Dermis blood vessel endothelial cell (primary cell): ENCODE measurements at regions not wholly inside any gene's neighbourhood (a gene's known extent, or its start where the extent isn't known, plus 50 kb on each side); places are given as distances from the start of the nearest gene placed in this dataset.
"Not testable (repeated sequence)": the region's sequence is repeated elsewhere in the genome, so short reads cannot be mapped to it uniquely, and the experiment has no call there.

ENCODE experiments used
- DNase-seq: peaks from one replicate; pipeline ENCODE4 v3.0.0; 2010

- no peak for DNase-seq
Observed at GRCh38 chr3:59247402-59247841, 197.6 kb upstream of the CFAP20DC start.

- no peak for DNase-seq
Observed at GRCh38 chr3:59246719-59247401, 197.0 kb upstream of the CFAP20DC start.

GRCh38 chr3:59245859-59246501 is 196.2 kb upstream of the CFAP20DC start:
- DNase-seq, result no peak

- no peak for DNase-seq
Observed at GRCh38 chr3:59245300-59245858, 195.6 kb upstream of the CFAP20DC start.

GRCh38 chr3:59244343-59244742 is 194.5 kb upstream of the CFAP20DC start:
- DNase-seq, result no peak

GRCh38 chr3:59243476-59243875 is 193.7 kb upstream of the CFAP20DC start:
- no peak for DNase-seq

GRCh38 chr3:59240666-59241255 is 190.9 kb upstream of the CFAP20DC start:
- peak; percentile 4 for DNase-seq

- no peak for DNase-seq
Observed at GRCh38 chr3:59237121-59237520, 187.3 kb upstream of the CFAP20DC start.

GRCh38 chr3:59235634-59236012 is 185.8 kb upstream of the CFAP20DC start:
- no peak for DNase-seq

GRCh38 chr3:59234884-59235633 is 185.2 kb upstream of the CFAP20DC start:
- DNase-seq, result no peak

- DNase-seq, result not testable (repeated sequence)
Observed at GRCh38 chr3:59230379-59230778, 180.6 kb upstream of the CFAP20DC start.

- DNase-seq, result no peak
Observed at GRCh38 chr3:59213860-59214259, 164.0 kb upstream of the CFAP20DC start.

- DNase-seq, result peak; percentile 48
Observed at GRCh38 chr3:59212128-59212779, 162.4 kb upstream of the CFAP20DC start.

- DNase-seq, result no peak
Observed at GRCh38 chr3:59210260-59210659, 160.4 kb upstream of the CFAP20DC start.

GRCh38 chr3:59192473-59192872 is 142.6 kb upstream of the CFAP20DC start:
- DNase-seq, result no peak

GRCh38 chr3:59191651-59192050 is 141.8 kb upstream of the CFAP20DC start:
- DNase-seq, result no peak

- no peak for DNase-seq
Observed at GRCh38 chr3:59189939-59190338, 140.1 kb upstream of the CFAP20DC start.

- DNase-seq, result no peak
Observed at GRCh38 chr3:59189526-59189925, 139.7 kb upstream of the CFAP20DC start.

- DNase-seq, result no peak
Observed at GRCh38 chr3:59186725-59187124, 136.9 kb upstream of the CFAP20DC start.

- DNase-seq, result no peak
Observed at GRCh38 chr3:59185591-59186369, 136.0 kb upstream of the CFAP20DC start.

GRCh38 chr3:59180006-59180405 is 130.2 kb upstream of the CFAP20DC start:
- no peak for DNase-seq

- no peak for DNase-seq
Observed at GRCh38 chr3:59178698-59179097, 128.9 kb upstream of the CFAP20DC start.
